GM19240 (cell line): ENCODE measurements at regions not wholly inside any gene's neighbourhood (a gene's known extent, or its start where the extent isn't known, plus 50 kb on each side); places are given as distances from the start of the nearest gene placed in this dataset.
"Not testable (repeated sequence)": the region's sequence is repeated elsewhere in the genome, so short reads cannot be mapped to it uniquely, and the experiment has no call there.

ENCODE experiments used
- DNase-seq: peaks from one replicate; pipeline ENCODE4 v3.0.0; 2011; ENCODE audit warnings: low spot score; ENCODE audit not compliant: insufficient read length

DNA sequence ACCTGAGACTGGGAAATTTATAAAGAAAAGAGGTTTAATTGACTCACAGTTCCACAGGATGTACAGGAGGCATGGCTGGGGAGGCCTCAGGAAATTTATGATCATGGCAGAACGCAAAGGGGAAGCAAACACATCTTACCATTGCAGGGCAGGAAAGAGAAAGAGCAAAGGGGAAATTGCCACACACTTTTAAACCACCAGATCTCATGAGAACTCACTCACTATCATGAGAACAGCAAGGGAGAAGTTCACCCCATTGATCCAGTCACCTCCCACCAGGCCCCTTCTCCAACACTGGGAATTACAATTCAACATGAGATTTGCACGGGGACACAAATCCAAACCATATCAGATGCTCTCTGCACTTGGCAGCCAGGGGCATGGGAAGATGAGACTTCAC is 592.8 kb downstream of the MATN1 start:
- not testable (repeated sequence) for DNase-seq

DNA sequence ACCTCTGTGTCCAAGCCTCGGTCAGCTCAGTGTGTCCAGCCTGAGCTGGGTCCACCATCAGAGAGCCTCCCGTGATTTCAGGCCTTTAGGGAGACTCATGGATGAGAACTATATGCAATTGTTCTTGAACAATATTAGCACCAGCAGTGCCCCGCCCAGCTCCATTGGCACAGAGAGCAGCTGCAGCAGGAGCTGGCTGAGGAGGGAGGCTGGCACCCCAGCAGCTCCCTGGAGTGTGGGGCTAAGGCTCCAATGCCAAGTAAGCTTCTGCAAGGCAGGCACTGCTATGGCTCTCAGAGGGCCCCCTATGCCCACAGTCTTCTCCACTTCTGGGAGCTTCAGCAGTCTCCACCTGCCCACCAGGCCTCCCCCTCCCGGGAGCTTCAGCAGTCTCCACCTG is 593.3 kb downstream of the MATN1 start:
- no peak for DNase-seq

DNA sequence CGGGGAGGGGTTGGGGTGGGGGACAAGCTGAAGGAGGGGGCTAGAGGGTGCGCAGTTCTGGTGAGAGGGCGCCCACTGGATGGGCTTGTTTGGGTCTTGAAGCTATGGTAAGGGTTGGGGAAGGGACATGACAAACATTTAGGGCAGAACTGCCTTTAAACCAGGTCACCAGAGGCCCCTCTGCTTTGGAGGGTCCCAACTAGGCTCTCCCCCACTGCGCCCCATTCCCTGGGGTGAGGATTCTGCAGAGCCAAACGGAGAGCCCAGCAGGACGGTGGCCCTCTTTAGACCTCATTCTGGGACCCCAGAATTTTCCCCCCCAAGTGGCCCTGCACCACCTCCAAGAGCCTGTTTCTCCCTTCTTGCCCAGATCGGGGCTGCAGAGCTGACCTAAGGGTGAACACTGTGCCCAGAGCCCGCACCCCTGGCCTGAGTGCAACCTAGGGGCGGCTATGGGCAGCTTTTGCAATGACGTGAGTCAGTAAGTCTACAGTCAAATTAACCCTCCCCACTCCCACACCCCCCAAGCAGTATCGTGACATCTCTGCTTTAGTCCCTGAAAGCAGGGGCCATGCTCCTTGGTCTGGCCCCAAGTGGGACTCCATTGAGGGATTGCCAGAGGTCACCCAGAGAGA is 593.8 kb downstream of the MATN1 start:
- DNase-seq: no peak

DNA sequence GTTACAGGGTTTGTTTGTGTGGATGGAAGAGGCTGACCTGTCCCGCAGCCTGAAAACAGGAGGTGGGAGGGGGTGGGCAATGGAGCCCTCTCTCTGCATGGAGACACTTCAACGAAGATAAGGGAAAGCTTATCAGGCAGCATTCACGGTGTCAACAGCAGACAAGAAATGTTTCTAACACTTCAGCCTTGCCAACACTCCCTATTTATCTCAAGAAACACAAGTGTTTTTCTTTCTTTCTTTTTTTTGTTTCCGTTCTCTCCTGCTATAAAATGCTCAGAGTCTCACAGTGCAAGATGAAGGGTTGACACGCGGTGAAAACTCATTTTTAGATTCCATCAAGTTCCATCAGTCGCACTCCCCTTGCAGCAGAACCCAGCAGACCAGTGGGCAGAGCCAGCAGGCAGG is 594.4 kb downstream of the MATN1 start:
- DNase-seq: no peak

DNA sequence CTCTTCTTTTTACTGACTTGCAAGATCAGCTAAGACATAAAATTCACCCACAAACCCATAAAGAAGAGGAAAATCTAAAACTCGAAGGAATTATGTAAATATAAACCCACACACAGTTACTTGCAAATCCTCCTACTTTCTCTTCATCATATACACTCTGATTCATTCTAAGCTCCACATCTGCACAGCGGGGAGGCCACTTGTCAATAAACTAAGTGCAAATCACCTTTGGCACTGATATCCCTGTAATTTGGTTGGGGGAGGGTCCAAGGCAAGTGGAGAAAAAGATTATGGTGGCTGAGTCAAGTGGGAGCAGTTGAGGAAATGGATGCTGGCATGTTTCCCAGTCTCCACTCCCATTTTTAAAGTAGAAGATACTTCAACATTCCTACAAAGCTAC is 596.5 kb downstream of the MATN1 start:
- DNase-seq: no peak

DNA sequence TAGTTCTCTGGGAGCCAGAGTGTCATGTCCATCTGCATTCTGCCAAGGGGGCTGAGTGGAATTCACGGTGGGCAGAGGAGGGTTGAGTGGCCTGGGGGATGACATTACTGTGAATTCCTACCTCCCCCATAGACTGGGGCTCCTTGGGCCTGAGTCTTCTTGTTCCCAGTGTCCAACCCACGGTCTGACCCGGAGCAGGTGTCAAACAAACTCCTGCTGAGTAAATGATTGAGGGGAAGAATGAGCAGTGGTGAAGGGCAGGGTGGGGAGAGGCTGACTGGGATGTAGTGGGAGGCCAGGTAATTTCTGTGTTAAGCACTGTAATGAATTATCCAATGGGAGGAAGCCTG is 597.6 kb downstream of the MATN1 start:
- DNase-seq: no peak

DNA sequence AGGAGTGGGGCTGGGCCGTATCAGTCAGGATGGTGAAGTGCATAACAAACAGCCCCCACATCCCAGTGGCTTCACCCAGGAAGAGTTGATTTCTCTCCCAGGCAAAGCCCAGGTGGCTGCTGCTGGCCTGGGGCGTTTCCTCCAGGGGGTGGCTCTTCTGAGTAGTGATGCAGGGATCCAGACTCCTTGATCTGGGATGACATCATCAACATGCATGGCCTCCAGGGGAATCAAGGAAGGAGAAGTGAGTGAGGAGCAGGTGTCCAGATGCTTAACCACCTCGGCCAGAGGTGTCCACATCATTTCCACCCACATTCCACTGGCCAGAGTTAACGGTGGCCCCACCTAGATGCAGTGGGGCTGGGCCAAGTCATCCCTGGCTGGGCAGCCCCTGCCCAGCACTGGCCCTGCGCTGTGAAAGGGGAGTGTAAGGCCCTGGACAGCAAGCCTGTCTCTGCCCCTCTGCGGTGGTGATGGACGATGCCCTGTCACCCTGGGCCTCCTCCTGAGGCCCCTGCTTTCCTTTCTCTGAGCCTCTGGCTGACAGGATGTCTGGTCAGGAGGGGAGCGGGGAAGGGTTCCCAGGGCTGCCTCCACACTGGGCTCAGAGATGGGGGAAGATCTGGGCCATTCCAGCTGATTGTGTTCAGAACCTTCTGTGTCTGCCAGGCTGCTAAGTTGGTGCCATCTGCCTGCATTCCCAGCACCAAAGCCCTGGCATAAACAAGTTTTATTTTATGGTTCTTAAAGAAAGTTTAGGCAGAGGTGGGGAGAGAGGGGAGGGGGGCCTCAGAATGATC is 598.2 kb downstream of the MATN1 start:
- DNase-seq: no peak

DNA sequence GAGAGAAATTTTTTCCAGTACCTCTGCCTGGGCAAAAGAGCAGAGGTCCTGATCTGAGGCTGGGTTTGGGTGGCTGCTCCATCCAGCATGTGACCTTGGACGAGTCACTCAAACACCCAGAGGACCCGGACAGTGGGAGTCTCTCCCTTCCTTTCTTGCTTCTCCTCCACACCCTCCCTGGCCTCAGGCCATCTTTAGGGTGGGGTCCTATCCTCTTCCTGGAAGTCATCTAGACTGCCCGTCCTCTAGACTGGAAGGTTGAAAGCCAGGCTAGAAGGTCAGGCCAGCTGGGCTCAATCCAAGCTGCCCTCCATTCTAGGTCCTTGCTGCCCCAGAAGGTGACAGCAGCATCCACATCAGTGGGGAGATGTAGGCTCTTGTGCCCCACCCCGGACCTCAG is 599.5 kb downstream of the MATN1 start:
- DNase-seq: no peak

DNA sequence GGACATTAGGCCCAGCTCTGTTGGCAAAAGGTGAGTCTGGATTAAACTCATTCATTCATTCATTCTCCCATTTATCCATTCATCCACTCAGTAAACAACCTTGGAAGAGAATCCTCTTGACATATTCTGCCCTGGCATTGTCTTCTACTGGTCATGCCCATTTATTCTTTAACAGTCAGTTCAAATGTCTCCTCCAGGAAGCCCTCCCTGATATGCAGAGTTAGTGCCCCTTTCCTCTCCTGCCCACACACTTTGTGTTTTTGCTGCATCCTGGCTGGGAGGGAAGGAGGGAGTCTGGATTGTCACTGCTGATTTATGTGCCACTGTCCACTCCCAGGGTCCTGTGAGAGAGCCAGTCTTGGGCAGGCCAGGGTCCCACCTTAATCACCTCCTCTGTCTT is 600.3 kb downstream of the MATN1 start:
- no peak for DNase-seq

DNA sequence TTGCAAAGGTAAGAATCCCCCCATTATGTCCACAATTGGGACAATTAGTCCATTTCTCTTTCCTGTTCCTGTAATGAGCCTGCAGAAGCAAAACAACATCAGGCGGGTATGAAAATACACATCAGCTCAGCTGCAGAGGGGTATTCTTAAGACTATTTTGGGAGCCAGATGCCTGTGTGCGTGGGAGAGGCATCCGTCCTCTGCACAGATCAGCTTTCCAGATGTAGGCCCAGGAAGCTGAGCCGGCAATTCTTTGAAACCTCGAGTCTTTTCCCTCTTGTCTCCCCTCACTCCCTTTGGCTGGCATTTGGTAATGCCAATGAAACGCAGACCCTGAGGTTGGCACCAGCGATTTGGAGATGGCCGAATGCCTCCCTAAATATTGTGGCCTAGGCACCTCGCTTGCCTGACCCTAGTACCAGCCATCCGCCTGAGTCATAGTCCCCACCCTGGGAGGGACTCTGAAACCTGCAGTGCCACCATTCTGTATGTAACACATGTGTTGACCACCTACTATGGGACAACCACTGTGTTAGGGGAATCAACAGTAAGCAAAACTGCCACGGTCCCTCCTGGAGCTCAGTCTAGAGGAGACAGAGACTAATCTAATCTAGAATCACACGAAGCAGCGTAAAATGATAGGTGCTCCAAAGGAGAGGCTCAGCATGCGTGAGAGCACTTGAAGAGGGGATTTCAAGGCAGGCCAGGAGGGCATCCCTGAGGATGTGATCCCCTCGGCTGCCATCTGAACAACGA is 603.0 kb downstream of the MATN1 start:
- no peak for DNase-seq

DNA sequence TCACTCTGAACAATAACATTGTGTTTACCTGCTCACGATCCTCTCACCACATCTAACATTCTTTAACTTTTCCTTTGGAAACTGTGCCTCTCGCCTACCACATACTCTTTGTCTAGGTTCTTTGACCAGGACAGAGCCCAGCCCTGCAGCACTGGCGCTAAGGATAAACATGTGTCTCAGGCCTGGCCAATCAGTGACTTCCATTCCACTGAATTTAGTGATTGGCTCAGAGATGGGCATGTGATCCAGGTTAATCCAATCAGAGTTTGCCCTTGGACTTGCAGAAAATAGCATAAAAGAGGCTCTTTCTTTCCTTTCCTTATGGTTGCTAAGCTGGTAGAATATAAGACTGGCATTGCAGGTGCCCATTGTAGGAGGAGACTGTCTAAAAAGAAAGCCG is 605.7 kb downstream of the MATN1 start:
- no peak for DNase-seq

DNA sequence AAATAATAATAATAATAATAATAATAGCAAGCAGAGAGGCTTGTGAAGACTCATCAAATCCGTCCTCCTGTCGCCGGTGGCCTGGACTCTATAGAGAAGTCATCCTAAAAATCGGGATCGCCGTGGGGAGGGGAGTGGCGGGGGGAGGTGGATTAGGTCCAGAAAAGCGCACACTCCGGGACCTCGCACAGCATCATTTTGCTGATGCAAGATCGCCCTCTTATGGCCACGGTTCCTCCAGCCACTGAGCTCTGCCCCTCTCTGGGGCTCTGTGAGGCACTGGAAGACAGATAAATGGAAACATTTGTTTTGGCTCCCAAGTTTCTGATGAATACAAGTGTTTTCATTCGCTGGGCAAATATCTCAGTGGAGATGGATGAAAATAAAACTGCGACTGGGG is 612.0 kb downstream of the MATN1 start:
- no peak for DNase-seq

DNA sequence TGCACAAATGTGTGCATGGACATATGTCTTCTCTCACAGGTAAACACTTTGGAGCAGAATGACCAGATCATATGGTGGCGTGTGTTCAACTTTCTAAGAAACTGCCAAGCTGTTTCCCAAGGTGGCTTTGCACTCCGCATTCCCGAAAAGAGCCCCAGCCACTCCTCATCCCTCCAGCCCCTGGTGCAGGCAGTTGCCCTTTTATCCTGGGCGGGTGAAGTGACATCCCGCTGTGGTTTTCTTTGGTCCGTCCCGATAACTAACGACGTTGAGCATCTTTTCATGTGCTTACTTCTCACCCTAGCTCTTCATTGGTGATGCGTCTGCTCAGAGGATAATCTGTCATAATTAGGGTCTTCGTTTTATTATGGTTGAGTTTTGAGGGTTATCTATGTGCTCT is 612.5 kb downstream of the MATN1 start:
- no peak for DNase-seq

DNA sequence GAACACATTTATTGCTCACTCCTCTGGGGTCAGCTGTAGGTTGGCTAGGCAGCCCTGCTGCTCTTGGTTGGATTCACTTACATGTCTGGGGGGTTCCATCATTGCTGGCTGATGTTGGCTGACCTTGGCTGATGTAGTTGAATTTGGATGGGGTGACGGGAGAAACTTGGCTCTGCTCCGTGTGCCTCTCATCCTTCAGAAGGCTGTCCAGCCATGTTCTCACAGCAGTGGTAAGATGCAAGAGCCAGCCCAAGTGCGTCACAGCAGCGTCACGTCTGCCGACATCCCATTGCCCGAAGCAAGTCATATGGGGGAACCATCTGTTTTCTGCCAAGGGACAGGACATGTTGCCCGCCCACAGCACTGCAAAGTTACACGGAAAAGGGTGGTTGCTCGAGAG is 613.5 kb downstream of the MATN1 start:
- no peak for DNase-seq

DNA sequence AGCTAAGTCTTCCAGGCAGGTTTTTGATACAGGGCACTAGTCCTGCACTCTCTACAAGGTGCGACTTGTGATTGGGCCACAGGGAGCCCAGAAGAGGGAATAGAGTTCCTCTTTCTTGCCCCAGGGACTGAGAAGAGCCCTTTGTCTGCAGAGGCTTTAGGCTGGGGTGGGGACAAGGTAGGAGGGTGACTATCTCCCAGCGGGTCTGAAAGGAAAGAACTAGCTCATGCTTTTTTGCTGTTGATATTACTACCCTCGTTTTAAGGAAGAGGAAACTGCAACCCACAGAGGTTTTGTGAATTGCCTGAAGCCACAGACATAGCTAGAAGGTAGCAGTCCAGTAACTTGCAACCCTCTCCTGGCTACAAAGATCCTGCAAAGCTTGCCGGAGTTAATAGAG is 615.2 kb downstream of the MATN1 start:
- no peak for DNase-seq

DNA sequence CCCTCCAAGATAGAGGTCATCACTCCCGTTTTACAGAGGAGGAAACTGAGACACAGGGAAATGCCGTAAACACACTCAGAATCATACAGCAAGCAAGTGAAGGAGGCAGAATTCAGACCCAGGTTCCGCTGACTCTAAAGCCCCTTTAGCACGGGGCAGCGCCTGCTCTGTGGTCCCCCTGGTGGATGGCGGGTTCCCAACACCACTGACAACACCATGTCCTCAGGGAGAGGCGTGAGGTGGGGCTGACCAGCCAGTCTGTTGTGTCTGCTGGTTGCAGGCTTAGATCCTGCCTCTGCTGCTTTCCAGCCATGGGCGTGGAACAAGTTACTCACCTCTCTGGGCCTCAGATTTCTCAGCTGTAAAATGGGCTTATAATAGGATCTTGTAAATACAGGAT is 617.3 kb downstream of the MATN1 start:
- no peak for DNase-seq

DNA sequence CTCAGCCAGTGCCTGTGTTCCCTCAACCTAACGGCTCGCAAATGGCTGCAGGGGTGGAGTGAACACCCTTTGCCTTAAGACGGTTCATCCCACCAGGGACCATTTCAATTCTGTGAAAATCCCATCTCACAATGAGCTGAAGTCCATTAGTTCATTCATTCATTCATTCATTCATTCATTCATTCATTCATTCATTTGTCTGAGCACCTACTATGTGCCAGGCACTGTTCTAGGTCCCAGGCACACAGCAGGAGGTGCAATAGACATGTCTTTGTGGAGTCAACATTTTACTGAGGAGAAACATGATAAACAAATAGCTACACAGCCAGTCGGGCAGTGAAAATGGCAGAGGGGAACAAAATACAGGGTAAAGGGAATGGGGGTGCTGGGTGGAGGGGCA is 618.8 kb downstream of the MATN1 start:
- DNase-seq: no peak

DNA sequence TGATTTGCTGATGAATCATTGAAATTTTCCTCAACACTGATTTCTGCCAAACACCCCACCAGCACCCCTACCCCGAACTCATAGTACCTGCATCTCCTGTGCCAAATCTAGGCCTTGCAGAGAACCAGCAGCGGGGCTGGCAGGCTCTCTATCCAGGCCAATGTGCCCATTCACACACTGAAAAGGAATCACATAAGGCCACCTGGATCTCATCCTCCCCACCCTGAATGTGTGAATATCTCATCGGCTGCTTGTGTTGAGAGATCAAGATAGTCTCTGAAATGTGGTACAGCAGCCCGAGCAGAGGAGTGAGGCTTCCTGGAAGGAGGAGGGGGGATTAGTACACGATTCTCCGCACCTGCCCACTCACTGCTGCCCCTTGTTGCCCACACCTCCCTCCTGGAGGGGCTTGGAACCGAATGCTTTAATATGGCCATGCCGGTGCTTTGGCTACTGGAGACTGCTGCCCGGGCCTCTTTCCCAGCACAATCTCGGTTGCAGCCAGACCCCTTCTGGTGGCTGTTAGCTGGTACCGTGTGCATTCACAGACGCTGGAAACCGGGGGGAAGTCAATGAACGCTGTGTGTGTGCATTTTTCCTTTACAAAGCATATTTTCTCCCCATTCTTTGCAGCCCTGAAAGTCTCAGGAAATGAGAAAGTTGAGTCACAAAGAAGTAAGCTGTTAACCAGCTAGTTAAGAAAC is 619.5 kb downstream of the MATN1 start:
- DNase-seq: no peak

DNA sequence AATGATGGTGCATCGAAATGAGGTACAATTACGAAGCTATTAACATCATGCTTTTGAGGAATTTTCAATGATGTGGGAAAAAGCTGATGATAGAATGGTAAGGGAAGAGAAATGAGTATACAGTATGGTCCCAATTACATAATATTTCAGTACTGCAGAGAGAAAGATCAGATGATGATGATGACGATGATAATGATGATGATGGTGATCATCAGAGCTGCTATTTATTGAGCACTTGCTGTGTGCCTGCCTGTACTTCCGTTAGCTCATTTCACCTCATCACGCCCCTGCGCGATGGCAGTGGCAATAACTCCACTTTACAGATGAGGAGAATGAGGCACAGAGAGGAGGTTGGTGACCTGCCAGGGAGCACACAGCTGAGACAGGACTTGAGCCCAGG is 620.8 kb downstream of the MATN1 start:
- DNase-seq: no peak

DNA sequence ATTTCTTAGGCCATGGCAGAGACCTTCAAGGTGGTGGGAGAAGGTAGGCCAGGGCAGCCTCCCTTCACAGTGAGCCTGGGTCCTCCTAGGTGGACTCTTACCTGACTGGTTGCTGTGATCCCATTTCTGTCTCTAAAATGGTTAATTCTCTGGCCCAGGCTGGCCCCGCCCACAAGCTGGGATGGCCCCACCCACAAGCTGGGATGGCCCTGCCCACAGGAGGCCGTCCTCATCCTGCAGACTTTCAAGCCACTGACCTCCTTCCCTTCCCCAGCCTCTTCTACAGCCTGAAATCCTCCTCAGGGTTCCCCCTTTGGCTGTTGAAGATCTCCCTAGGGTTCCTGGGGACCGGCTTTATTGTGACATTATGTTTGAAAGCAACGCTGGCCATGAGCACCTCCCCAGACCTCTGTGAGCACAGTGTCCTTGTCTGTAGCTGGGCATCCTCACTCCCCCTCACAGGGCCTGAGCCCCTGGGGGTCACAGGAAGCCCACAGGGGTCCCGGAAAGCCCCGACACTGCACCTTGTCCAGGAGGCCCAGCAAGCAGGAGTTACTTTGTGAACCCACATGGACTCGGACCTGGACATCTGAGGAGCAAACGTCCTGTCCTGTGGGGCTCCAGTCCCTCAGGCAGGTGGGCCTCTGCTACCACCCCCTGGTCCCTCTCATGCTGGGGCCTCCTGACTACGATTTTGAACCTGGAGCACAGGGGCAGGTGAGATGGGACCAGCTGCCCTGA is 621.7 kb downstream of the MATN1 start:
- DNase-seq: no peak

DNA sequence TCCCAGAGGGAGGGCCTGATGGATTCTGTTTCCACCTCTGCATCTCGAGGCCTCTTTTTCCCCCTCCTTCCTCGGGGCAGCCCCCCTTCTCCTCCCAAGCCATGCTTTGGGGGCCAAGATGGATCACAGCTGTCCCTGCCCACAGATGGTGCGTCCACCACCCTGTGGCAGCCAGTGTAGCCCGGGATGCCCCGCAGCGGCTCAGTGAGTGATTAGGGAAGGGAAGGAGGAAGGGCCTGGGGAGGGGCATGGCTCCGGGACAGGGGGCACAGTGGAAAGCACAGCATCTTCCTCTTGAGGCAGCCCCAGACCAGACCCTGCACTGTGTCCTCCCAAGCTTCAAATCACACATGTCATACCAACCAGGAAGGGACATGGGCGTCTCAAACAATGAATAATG is 622.4 kb downstream of the MATN1 start:
- DNase-seq: no peak

DNA sequence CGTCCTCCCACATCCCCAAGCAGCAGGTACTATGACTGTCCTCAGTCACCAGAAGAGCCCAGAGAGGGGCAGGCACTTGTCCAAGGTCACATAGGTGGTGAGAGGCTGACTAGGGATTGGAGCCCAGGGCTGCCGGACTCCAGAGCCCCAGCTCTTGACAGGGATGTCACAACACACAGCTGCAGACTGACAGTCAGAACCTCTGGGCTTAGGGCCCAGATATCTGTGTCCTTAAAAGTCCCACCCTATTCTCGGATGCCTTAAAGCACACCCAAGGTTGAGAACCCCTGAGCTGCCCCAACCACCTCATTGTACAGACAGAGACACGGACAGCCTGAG is 622.9 kb downstream of the MATN1 start:
- DNase-seq: no peak
